Transverse colon (tissue), 3 donors: ENCODE measurements at regions not wholly inside any gene's neighbourhood (a gene's known extent, or its start where the extent isn't known, plus 50 kb on each side); places are given as distances from the start of the nearest gene placed in this dataset.

Source experiments
- EP300 ChIP-seq: sonication (generic); formaldehyde crosslinking; IDR thresholded peaks from one replicate; pipeline ENCODE4 v1.6.1; 2017; ENCODE audit warnings: antibody characterized with exemption, low read depth
- POLR2AphosphoS5 ChIP-seq, 3 donors: sonication (generic); formaldehyde crosslinking; IDR thresholded peaks; one replicate each; pipeline ENCODE4 v1.6.1; 2016; ENCODE audit warnings: antibody characterized with exemption in 3 of 3

- no peak for TF ChIP-seq EP300
- TF ChIP-seq POLR2AphosphoS5 (IDR thresholded peaks at IDR 0.05), result no peak
Observed at GRCh38 chr3:147672436-147672835, 263.3 kb downstream of the ZIC1 start.
